ENCODE measurements at regions not wholly inside any gene's neighbourhood (a gene's known extent, or its start where the extent isn't known, plus 50 kb on each side); places are given as distances from the start of the nearest gene placed in this dataset.

DNA sequence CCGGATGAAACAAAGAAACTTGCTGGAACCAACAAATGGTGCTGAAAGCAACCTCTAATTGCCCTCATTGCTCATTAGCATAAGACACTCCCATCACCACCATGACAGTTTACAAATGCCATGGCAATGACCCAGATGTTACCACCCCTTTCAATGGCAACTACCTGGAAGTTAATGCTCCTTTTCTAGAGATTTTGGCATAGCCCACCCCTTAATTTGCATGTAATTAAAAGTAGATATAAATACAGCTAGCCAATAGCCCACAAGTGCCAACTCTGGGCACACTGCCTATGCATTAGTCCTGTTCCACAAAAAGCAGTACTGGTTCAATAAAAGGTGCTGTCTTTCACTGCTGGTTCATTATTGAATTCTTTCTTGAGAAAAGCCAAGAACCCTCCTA lies 410.3 kb upstream of the PPP1R2C start:
- TF ChIP-seq, protein P1, sequence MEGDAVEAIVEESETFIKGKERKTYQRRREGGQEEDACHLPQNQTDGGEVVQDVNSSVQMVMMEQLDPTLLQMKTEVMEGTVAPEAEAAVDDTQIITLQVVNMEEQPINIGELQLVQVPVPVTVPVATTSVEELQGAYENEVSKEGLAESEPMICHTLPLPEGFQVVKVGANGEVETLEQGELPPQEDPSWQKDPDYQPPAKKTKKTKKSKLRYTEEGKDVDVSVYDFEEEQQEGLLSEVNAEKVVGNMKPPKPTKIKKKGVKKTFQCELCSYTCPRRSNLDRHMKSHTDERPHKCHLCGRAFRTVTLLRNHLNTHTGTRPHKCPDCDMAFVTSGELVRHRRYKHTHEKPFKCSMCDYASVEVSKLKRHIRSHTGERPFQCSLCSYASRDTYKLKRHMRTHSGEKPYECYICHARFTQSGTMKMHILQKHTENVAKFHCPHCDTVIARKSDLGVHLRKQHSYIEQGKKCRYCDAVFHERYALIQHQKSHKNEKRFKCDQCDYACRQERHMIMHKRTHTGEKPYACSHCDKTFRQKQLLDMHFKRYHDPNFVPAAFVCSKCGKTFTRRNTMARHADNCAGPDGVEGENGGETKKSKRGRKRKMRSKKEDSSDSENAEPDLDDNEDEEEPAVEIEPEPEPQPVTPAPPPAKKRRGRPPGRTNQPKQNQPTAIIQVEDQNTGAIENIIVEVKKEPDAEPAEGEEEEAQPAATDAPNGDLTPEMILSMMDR (conservative IDR thresholded peaks at IDR 0.05; ENCODE audit: low read length) = no peak
- no peak for TF ChIP-seq EZH2phosphoT487 (IDR thresholded peaks at IDR 0.05; ENCODE audit: borderline replicate concordance)
